DMS53 treated with DMSO at 0.1 percent for 48 hours (cell line): ENCODE measurements at regions not wholly inside any gene's neighbourhood (a gene's known extent, or its start where the extent isn't known, plus 50 kb on each side); places are given as distances from the start of the nearest gene placed in this dataset.
"Not testable (repeated sequence)": the region's sequence is repeated elsewhere in the genome, so short reads cannot be mapped to it uniquely, and the experiment has no call there.

ENCODE experiments used
- DNase-seq: peaks from one replicate; lab custom pipeline; 2025; ENCODE audit not compliant: unreplicated experiment; lab: John Stamatoyannopoulos, UW

- DNase-seq: no peak
Measured at GRCh38 chr16:9666834-9667480, 515.3 kb downstream of the GRIN2A start.

DNA sequence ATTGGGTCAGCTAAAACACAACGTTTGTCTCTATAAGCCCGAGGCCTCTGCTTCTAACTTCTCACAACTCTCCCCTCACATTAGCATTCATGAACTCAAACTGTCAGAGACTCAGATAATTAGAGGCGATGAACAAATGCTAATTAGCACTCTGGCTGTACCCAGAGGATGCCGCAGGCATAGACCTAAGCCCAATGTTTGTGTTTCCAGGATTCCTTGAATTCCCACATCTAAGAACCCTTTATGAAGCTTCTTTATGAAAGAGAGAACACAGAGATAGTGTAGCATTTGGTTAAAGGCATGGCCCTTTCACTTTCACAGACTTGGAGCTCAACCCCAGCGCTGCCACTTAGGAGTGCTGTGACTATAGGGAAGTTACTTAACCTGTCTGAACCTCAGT is 512.2 kb downstream of the GRIN2A start:
- DNase-seq: no peak

GRCh38 chr16:9670616-9671015 is 511.6 kb downstream of the GRIN2A start:
- DNase-seq: not testable (repeated sequence)

DNA sequence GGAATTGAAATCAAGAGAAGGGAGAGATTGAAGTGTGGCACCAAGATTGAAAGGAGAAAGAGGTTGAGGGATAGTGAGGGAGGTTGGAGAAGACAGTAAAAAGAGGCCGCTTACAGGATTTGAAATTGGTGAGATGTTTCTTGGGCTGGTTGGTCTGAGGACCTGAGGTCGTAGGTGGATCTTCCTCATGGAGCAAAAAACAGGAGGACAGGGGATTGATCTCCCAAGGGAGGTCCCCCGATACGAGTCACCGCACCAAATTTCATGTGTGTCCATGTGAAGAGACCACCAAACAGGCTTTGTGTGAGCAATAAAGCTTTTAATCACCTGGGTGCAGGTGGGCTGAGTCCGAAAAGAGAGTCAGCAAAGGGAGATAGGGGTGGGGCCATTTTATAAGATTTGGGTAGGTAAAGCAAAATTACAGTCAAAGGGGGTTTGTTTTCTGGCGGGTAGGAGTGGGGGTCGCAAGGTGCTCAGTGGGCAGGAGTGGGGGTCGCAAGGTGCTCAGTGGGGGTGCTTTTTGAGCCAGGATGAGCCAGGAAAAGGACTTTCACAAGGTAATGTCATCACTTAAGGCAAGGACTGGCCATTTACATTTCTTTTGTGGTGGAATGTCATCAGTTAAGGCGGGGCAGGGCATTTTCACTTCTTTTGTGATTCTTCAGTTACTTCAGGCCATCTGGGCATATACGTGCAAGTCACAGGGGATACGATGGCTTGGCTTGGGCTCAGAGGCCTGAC is 505.5 kb downstream of the GRIN2A start:
- not testable (repeated sequence) for DNase-seq

- DNase-seq: no peak
Measured at GRCh38 chr16:9677301-9677653, 505.0 kb downstream of the GRIN2A start.

DNA sequence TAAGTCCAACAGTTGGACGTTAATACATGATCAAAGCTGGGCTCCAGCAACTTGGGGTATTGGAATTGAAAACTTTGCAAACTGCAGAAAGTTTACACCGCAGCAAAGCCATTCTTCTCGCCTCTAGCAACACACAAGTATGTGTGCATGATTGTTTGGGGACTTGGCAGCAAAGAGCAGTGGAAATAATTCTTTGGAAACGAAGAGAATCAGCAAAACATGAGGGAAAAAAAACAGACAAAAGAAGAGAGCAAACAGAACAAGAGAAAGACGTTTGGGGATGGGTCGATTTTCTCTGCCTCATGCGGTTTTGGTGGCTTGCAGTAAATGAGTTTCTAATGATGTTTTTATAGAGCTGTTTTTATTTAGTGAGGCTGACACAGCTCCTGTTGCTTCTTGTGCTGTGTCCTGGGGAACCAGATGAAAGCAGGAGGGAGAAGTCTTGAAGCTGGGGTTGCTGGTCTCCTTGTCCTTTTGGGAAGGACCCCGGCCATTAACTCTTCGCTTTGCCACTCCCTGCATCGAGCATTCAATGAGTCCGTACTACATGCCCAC is 502.9 kb downstream of the GRIN2A start:
- no peak for DNase-seq

DNA sequence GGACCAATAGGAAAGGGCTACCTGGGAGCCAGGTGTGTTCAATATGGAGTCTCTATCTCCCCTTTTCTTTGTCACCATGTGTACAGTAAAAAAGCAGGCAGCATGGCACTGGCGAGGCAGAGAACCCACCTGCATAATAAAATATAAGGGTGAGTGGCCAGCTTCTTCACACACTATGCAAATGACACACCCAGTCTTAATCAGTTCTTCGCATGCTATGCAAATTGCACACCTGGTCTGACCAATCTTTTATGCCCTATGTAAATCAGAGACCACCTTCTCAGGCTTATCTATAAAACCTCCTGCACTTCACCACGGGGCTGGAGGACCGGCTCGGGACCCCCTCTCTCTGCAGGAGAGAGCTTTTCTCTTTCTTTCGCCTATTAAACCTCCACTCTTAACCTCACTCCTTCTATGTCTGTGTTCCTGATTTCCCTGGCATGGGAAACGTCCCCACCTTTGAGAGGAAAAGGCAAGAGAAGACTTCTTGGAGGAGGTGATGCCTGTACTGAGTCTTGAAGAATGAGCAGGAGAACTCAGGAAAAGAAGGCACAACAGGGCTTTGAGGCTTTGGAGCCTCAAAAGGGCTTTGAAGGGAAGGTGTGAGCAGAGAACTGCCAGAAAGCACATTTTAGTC is 502.1 kb downstream of the GRIN2A start:
- DNase-seq: no peak

DNA sequence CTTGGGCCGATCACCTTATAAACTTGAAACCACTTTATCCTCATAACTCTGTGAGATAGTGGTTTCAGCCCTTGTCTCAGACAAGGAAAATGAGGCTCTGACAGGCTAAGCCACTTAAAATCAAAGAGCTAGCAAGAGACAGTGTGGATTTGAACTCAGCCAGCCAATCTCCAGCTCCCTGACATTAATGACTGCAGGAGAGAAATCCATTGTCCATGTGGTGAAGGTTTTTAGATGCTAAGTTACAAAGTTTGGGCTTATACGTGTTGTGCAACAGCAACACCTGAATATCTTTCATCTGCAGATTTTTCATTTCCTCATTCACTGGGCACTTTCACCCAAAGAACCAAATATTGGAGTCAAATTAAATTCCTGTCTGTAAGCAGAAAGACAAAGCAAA is 501.3 kb downstream of the GRIN2A start:
- DNase-seq: no peak

DNA sequence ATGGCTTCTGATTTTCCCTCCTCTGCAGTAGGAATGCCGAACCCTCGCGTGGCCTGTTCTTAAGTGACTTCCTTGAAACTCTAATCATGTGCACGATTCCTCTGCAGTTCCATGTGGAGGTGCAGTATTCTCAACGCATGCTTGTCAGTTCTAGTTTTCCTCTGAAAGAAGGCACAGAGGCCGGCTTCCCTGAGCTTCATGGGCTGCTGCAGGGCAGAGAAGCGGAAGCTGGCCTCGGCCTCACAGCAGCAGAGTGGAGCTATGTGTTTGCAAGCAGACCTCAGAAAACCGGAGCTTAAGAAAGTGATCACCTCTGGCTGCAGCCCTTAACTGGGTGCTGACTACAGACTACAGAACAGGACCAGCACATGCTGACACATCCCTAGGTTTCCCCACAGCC is 500.7 kb downstream of the GRIN2A start:
- no peak for DNase-seq

DNA sequence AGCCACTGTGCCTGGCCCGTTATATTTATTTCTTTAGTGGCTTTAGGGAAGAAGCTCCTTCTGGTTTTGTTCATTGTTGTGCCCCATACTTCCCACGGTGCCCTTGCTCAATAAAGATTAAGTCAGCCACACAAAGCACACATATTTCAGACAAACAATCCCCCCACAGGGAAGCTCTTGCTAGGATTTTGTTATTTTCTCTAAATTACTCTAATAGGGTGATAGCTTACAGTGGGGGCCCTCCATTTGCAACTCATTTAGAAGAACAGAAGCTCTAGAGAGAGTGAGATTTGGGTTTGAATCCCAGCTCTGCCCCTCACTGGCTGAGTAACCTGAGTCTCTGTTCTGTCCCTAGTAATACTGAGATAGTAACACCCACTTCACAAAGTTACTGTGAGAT is 499.9 kb downstream of the GRIN2A start:
- DNase-seq: no peak

DNA sequence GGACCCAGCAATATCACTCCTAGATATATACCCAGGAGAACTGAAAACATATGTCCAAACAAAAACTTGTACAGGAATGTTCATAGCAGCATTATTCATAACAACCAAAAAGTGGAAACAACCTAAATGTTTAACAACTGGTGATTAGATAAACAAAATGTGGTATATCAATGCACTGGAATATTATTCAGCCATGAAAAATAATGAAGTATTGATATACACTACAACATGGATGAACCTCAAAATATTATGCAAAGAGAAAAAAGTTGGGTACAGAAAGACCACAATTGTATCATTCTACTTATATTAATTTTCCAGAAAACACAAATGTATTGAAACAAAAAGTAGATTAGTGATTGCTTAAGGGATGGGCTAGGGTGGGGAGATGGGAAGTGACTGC is 498.6 kb downstream of the GRIN2A start:
- DNase-seq: no peak

GRCh38 chr16:9687737-9688319 is 494.4 kb downstream of the GRIN2A start:
- no peak for DNase-seq

DNA sequence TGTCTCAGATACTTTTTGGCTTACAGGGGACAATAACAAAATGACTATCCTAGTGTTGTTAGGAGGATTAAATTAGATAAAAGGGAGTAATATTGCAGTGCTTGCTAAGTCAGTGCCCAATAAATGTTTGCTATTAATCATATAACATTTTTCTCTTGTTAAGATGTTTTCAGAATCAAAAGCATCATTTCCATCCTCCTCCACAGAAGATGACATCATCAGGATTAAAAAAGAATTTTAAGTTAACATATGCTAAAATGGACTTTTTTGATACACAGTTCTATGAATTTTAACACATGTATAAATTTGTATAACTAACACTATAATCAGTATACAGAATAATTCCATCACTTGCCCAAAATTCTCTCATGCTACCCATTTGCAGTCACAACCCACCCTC is 492.6 kb downstream of the GRIN2A start:
- no peak for DNase-seq

GRCh38 chr16:9695152-9695551 is 487.1 kb downstream of the GRIN2A start:
- DNase-seq: no peak
